ENCODE measurements at regions not wholly inside any gene's neighbourhood (a gene's known extent, or its start where the extent isn't known, plus 50 kb on each side); places are given as distances from the start of the nearest gene placed in this dataset.

GRCh38 chr2:6010163-6010562, 318.0 kb downstream of the SOX11 start:
- no peak for TF ChIP-seq CTCF (conservative IDR thresholded peaks at IDR 0.05)
- H3K36me3 Mint-ChIP-seq: no peaks in the 10 kb centered on the region
- H3K27ac Mint-ChIP-seq: no peak overlapping the region
- no peak overlapping the region for H3K4me3 Mint-ChIP-seq
- H3K9me3 Mint-ChIP-seq: peaks cover 7% of the 10 kb centered on the region
- DNase-seq (ENCODE audit: extremely low spot score, unreplicated experiment): no peak
- peaks cover 37% of the 10 kb centered on the region for H3K4me1 Mint-ChIP-seq (ENCODE audit: unreplicated experiment)
- H3K27me3 Mint-ChIP-seq: peaks cover 4% of the 10 kb centered on the region

- H3K9me3 Mint-ChIP-seq: peaks cover 6% of the 10 kb centered on the region
- H3K36me3 Mint-ChIP-seq: no peaks in the 10 kb centered on the region
- H3K27me3 Mint-ChIP-seq: peaks cover 4% of the 10 kb centered on the region
- no peak for TF ChIP-seq CTCF (conservative IDR thresholded peaks at IDR 0.05)
- peak; percentile 72 for DNase-seq (ENCODE audit: extremely low spot score, unreplicated experiment)
- no peak overlapping the region for H3K27ac Mint-ChIP-seq
- H3K4me3 Mint-ChIP-seq: peak overlapping the region; percentile 12
- peaks cover 37% of the 10 kb centered on the region for H3K4me1 Mint-ChIP-seq (ENCODE audit: unreplicated experiment)
These were observed 319.7 kb downstream of the SOX11 start for GRCh38 chr2:6011921-6012320.

- TF ChIP-seq CTCF (conservative IDR thresholded peaks at IDR 0.05): no peak
- no peak for DNase-seq (ENCODE audit: extremely low spot score, unreplicated experiment)
- Mint-ChIP-seq H3K27me3 (peaks cover 3% of the 10 kb centered on the region), H3K9me3 (no peaks in the 10 kb centered on the region), H3K36me3 (no peaks in the 10 kb centered on the region), H3K27ac (no peak overlapping the region), H3K4me3 (no peak overlapping the region), H3K4me1 (ENCODE audit: unreplicated experiment) (peaks cover under 1% of the 10 kb centered on the region)
These were observed 325.6 kb downstream of the SOX11 start for GRCh38 chr2:6017736-6018286.

GRCh38 chr2:6024229-6024628, 332.0 kb downstream of the SOX11 start:
- H3K36me3 Mint-ChIP-seq: no peaks in the 10 kb centered on the region
- DNase-seq (ENCODE audit: extremely low spot score, unreplicated experiment): no peak
- peaks cover 4% of the 10 kb centered on the region for H3K27me3 Mint-ChIP-seq
- H3K4me3 Mint-ChIP-seq: no peak overlapping the region
- peaks cover 11% of the 10 kb centered on the region for H3K4me1 Mint-ChIP-seq (ENCODE audit: unreplicated experiment)
- H3K27ac Mint-ChIP-seq: no peak overlapping the region
- H3K9me3 Mint-ChIP-seq: no peaks in the 10 kb centered on the region
- no peak for TF ChIP-seq CTCF (conservative IDR thresholded peaks at IDR 0.05)

GRCh38 chr2:6024784-6025183, 332.6 kb downstream of the SOX11 start:
- H3K4me1 Mint-ChIP-seq (ENCODE audit: unreplicated experiment): peaks cover 11% of the 10 kb centered on the region
- no peaks in the 10 kb centered on the region for H3K9me3 Mint-ChIP-seq
- no peak overlapping the region for H3K27ac Mint-ChIP-seq
- H3K4me3 Mint-ChIP-seq: no peak overlapping the region
- H3K36me3 Mint-ChIP-seq: no peaks in the 10 kb centered on the region
- no peak for TF ChIP-seq CTCF (conservative IDR thresholded peaks at IDR 0.05)
- H3K27me3 Mint-ChIP-seq: peaks cover 4% of the 10 kb centered on the region
- no peak for DNase-seq (ENCODE audit: extremely low spot score, unreplicated experiment)

GRCh38 chr2:6025391-6025790, 333.2 kb downstream of the SOX11 start:
- H3K4me3 Mint-ChIP-seq: no peak overlapping the region
- DNase-seq (ENCODE audit: extremely low spot score, unreplicated experiment): no peak
- no peak overlapping the region for H3K27ac Mint-ChIP-seq
- H3K27me3 Mint-ChIP-seq: peaks cover 4% of the 10 kb centered on the region
- H3K4me1 Mint-ChIP-seq (ENCODE audit: unreplicated experiment): peaks cover 11% of the 10 kb centered on the region
- no peaks in the 10 kb centered on the region for H3K36me3 Mint-ChIP-seq
- no peaks in the 10 kb centered on the region for H3K9me3 Mint-ChIP-seq
- TF ChIP-seq CTCF (conservative IDR thresholded peaks at IDR 0.05): no peak

Data from type B pancreatic cell (in vitro differentiated cells).